Spleen (tissue), 11 donors: ENCODE measurements at regions not wholly inside any gene's neighbourhood (a gene's known extent, or its start where the extent isn't known, plus 50 kb on each side); places are given as distances from the start of the nearest gene placed in this dataset.

Source experiments
- DNase-seq: peaks from one replicate; pipeline ENCODE4 v3.0.0-alpha.2; 2020
- H3K27ac ChIP-seq, 8 donors: fragments of 200-600 bp; sonication (generic) in 7 of 8; 1 replicate in 4 of 8; 2 replicates in 4 of 8; pipeline versions ENCODE4 v1.5.0 to v1.8.0; 2016 to 2021; ENCODE audit warnings: inconsistent platforms in 4 of 8, mild to moderate bottlenecking in 4 of 8, moderate library complexity in 1 of 8
- H3K27me3 ChIP-seq, 7 donors: fragments of 200-600 bp; sonication (generic) in 6 of 7; replicated peaks in 1 of 7; 1 replicate in 4 of 7; 2 replicates in 3 of 7; pipeline versions ENCODE4 v1.5.0 to v1.8.0; 2016 to 2021; ENCODE audit warnings: inconsistent platforms in 3 of 7, mild to moderate bottlenecking in 1 of 7
- H3K36me3 ChIP-seq, 6 donors: fragments of 200-600 bp; sonication (generic) in 5 of 6; 1 replicate in 4 of 6; 2 replicates in 2 of 6; pipeline versions ENCODE4 v1.5.0 to v1.8.0; 2016 to 2021; ENCODE audit warnings: inconsistent platforms in 2 of 6
- H3K4me1 ChIP-seq, 6 donors: fragments of 200-600 bp; sonication (generic) in 5 of 6; 1 replicate in 3 of 6; 2 replicates in 3 of 6; pipeline versions ENCODE4 v1.5.0 to v1.8.0; 2016 to 2021; ENCODE audit warnings: inconsistent platforms in 3 of 6
- H3K4me3 ChIP-seq, 8 donors: fragments of 200-600 bp; sonication (generic) in 7 of 8; 1 replicate in 4 of 8; 2 replicates in 4 of 8; pipeline versions ENCODE4 v1.5.0 to v1.8.0; 2016 to 2021; ENCODE audit warnings: inconsistent platforms in 4 of 8, mild to moderate bottlenecking in 4 of 8, moderate library complexity in 2 of 8
- H3K9me3 ChIP-seq, 8 donors: fragments of 200-600 bp; sonication (generic) in 7 of 8; 1 replicate in 4 of 8; 2 replicates in 4 of 8; pipeline versions ENCODE4 v1.5.0 to v1.8.0; 2016 to 2021; ENCODE audit warnings: inconsistent platforms in 4 of 8
- CTCF ChIP-seq, 11 experiments: fragments of 200-600 bp in 7 of 11; fragments of 450-650 bp in 4 of 11; sonication (generic) in 4 of 11; IDR thresholded peaks in 8 of 11; conservative IDR thresholded peaks in 3 of 11; 1 replicate in 7 of 11; 2 replicates in 4 of 11; pipeline versions ENCODE4 v1.4.0 to v1.8.0; 2016 to 2021; ENCODE audit warnings: antibody characterized with exemption in 11 of 11, inconsistent platforms in 4 of 11, mild to moderate bottlenecking in 1 of 11
- POLR2A ChIP-seq, 3 donors: fragments of 450-650 bp; IDR thresholded peaks; one replicate each; pipeline ENCODE4 v1.5.1; 2017; ENCODE audit warnings: antibody characterized with exemption in 3 of 3, mild to moderate bottlenecking in 1 of 3
- POLR2AphosphoS5 ChIP-seq, 3 donors: sonication (generic); formaldehyde crosslinking; IDR thresholded peaks; one replicate each; pipeline ENCODE4 v1.5.1; 2017; ENCODE audit warnings: antibody characterized with exemption in 3 of 3
- WGBS, 5 donors: extraction: QIAGEN DNeasy Blood & Tissue Kit in 3 of 5; methylation state at CpG; one replicate each; pipeline versions ENCODE4 v1.1.5 to v1.1.7; 2013 to 2018; 5-methylcytosine and 5-hydroxymethylcytosine counted together
- intact Hi-C: fragments of 100-400 bp; cut with DNase I; formaldehyde crosslinking; loops from one replicate; pipeline ENCODE4 v1.15.0; 2023; ENCODE audit warnings: low total_unique reads
- donor health status: healthy with polysubstance abuse.
- donor health status: DM: no; HTN: no; CAD: no; lungs with moderate emphysema.
- donor health status: DM: no; HTN: no; CAD: no.
- donor health status: Bipolar disorder and iron deficiency.
- donor health status: healthy.
- donor health status: DM: no; HTN: no; CAD: no.
- donor health status: DM: yes; HTN: yes; CAD: no.

- Histone ChIP-seq H3K4me3 (no peak overlapping the region), H3K36me3 (no peaks in the 10 kb centered on the region), H3K27ac (no peak overlapping the region), H3K4me1 (no peaks in the 10 kb centered on the region), H3K9me3 (peaks cover 0 to 15% (median 5%) of the 10 kb centered on the region in 8 donors), H3K27me3 (peaks cover 0 to 38% (median 0%) of the 10 kb centered on the region in 7 donors)
- intact Hi-C loops, result no loop called here
- TF ChIP-seq POLR2AphosphoS5 (IDR thresholded peaks at IDR 0.05) (no peak), CTCF (IDR thresholded peaks at IDR 0.05 in 8 of 11, conservative IDR thresholded peaks at IDR 0.05 in 3 of 11) (no peak), POLR2A (IDR thresholded peaks at IDR 0.05) (no peak)
- DNase-seq, result no peak
- 87 to 96% (median 91%) methylated on average over 9 to 10 of the region's 10 CpGs for WGBS, 5 donors
Observed at GRCh38 chr17:34059423-34060220, 195.5 kb upstream of the CCL2 start.

- Histone ChIP-seq H3K4me1 (no peaks in the 10 kb centered on the region), H3K4me3 (no peak overlapping the region), H3K9me3 (no peaks in the 10 kb centered on the region), H3K27me3 (no peaks in the 10 kb centered on the region), H3K27ac (no peak overlapping the region), H3K36me3 (no peaks in the 10 kb centered on the region)
- no peak for DNase-seq
- WGBS, 5 donors, result 71 to 83% (median 74%) methylated on average over 3 of the region's 3 CpGs
- intact Hi-C loops, result no loop called here
- TF ChIP-seq POLR2AphosphoS5 (IDR thresholded peaks at IDR 0.05), result no peak
- no peak for TF ChIP-seq CTCF (IDR thresholded peaks at IDR 0.05 in 8 of 11, conservative IDR thresholded peaks at IDR 0.05 in 3 of 11)
- no peak for TF ChIP-seq POLR2A (IDR thresholded peaks at IDR 0.05)
Observed at GRCh38 chr17:34066528-34066927, 188.6 kb upstream of the CCL2 start.

- 84 to 100% (median 89%) methylated on average over 2 of the region's 2 CpGs for WGBS, 5 donors
Observed at GRCh38 chr17:34067011-34067410, 188.1 kb upstream of the CCL2 start.

More at GRCh38 chr17:34067011-34067410, 188.1 kb upstream of the CCL2 start:
- Histone ChIP-seq H3K27me3 (no peaks in the 10 kb centered on the region), H3K9me3 (peaks cover 0 to 4% (median 0%) of the 10 kb centered on the region in 8 donors), H3K36me3 (no peaks in the 10 kb centered on the region), H3K27ac (no peak overlapping the region), H3K4me1 (no peaks in the 10 kb centered on the region), H3K4me3 (no peak overlapping the region)
- DNase-seq, result no peak
- intact Hi-C loops, result no loop called here
- no peak for TF ChIP-seq POLR2AphosphoS5 (IDR thresholded peaks at IDR 0.05)
- no peak for TF ChIP-seq POLR2A (IDR thresholded peaks at IDR 0.05)
- TF ChIP-seq CTCF (IDR thresholded peaks at IDR 0.05 in 8 of 11, conservative IDR thresholded peaks at IDR 0.05 in 3 of 11), result no peak
